SK-N-SH (cell line): ENCODE measurements at regions not wholly inside any gene's neighbourhood (a gene's known extent, or its start where the extent isn't known, plus 50 kb on each side); places are given as distances from the start of the nearest gene placed in this dataset.

Source experiments
- CTCF ChIA-PET: fragments of 300-600, 350-600 bp; formaldehyde crosslinking; extraction: SDS; loops from one replicate; lab custom pipeline; 2021; lab: Yijun Ruan, JAX
- POLR2A ChIA-PET: fragments of 350-600 bp; sonication (Branson Sonifier 250); formaldehyde crosslinking; extraction: SDS; loops from one replicate; lab custom pipeline; 2020; ENCODE audit warnings: antibody characterized with exemption, inconsistent platforms; lab: Yijun Ruan, JAX
- DNase-seq: peaks from one replicate; pipeline ENCODE4 v3.0.0; 2012
- H2AFZ ChIP-seq: fragments of 200-600 bp; sonication (generic); 2 replicates; pipeline ENCODE4 v1.8.1; 2016; ENCODE audit warnings: antibody characterized with exemption, mild to moderate bottlenecking, low read depth
- H3F3A ChIP-seq: fragments of 200-600 bp; sonication (generic); replicated peaks from 2 replicates; pipeline ENCODE3; 2016; ENCODE audit warnings: antibody characterized with exemption, mild to moderate bottlenecking; ENCODE audit not compliant: insufficient read depth
- H3K27ac ChIP-seq, 2 experiments: fragments of 200-500 bp in 1 of 2; fragments of 200-600 bp in 1 of 2; sonication (Bioruptor generic) in 1 of 2; sonication (generic), shearing (Covaris generic) in 1 of 2; 2 replicates each; pipeline versions ENCODE4 v1.5.1 to v1.6.1; 2014 to 2016; ENCODE audit warnings: low read depth in 2 of 2, inconsistent platforms in 1 of 2, low read length in 1 of 2, mild to moderate bottlenecking in 1 of 2, mixed read lengths in 1 of 2
- H3K27me3 ChIP-seq: fragments of 200-600 bp; sonication (generic), shearing (Covaris generic); 2 replicates; pipeline ENCODE4 v1.6.1; 2016; ENCODE audit warnings: mixed run types; ENCODE audit not compliant: insufficient read depth
- H3K36me3 ChIP-seq, 2 experiments: fragments of 200-500 bp in 1 of 2; fragments of 200-600 bp in 1 of 2; sonication (Bioruptor generic) in 1 of 2; sonication (generic) in 1 of 2; replicated peaks in 1 of 2; 2 replicates each; pipeline versions ENCODE3 to v1.5.1; 2014 to 2016; ENCODE audit warnings: low read length in 1 of 2, mild to moderate bottlenecking in 1 of 2; ENCODE audit not compliant: insufficient read depth in 2 of 2, control insufficient read depth in 1 of 2
- H3K4me1 ChIP-seq, 2 experiments: fragments of 200-500 bp in 1 of 2; fragments of 200-600 bp in 1 of 2; sonication (Bioruptor generic) in 1 of 2; sonication (generic), shearing (Covaris generic) in 1 of 2; 2 replicates each; pipeline versions ENCODE4 v1.5.1 to v1.6.1; 2014 to 2016; ENCODE audit warnings: low read depth in 1 of 2, low read length in 1 of 2, mixed run types in 1 of 2; ENCODE audit not compliant: insufficient read depth in 2 of 2, control insufficient read depth in 1 of 2
- H3K4me2 ChIP-seq: fragments of 200-600 bp; sonication (generic), shearing (Covaris generic); 2 replicates; pipeline ENCODE4 v1.6.1; 2017; ENCODE audit warnings: mixed run types
- H3K4me3 ChIP-seq, 2 experiments: fragments of 200-500 bp in 1 of 2; fragments of 200-600 bp in 1 of 2; sonication (Bioruptor generic) in 1 of 2; sonication (generic), shearing (Covaris generic) in 1 of 2; 2 replicates each; pipeline versions ENCODE4 v1.5.1 to v1.8.1; 2014 to 2016; ENCODE audit warnings: low read depth in 2 of 2, inconsistent platforms in 1 of 2, low read length in 1 of 2, mild to moderate bottlenecking in 1 of 2, mixed read lengths in 1 of 2, moderate library complexity in 1 of 2
- H3K79me2 ChIP-seq: fragments of 200-600 bp; sonication (generic); 2 replicates; pipeline ENCODE4 v1.8.1; 2017; ENCODE audit warnings: mild to moderate bottlenecking; ENCODE audit not compliant: insufficient read depth
- H3K9ac ChIP-seq: fragments of 200-600 bp; sonication (generic); 2 replicates; pipeline ENCODE4 v1.6.1; 2017; ENCODE audit warnings: mixed run types
- H3K9me2 ChIP-seq: fragments of 200-600 bp; sonication (generic); 2 replicates; pipeline ENCODE4 v1.6.1; 2017; ENCODE audit warnings: mixed run types
- H3K9me3 ChIP-seq: fragments of 200-600 bp; sonication (generic); 2 replicates; pipeline ENCODE4 v1.6.1; 2017; ENCODE audit warnings: mixed run types, mild to moderate bottlenecking, moderate library complexity
- H4K20me1 ChIP-seq: fragments of 200-600 bp; sonication (generic); 2 replicates; pipeline ENCODE4 v1.6.1; 2017; ENCODE audit warnings: mild to moderate bottlenecking, mixed run types; ENCODE audit not compliant: insufficient read depth
- EP300 ChIP-seq, 2 experiments: IDR thresholded peaks; 2 replicates each; pipeline versions ENCODE4 v1.4.0 to v1.6.1; 2012; ENCODE audit warnings: borderline replicate concordance in 1 of 2, low read depth in 1 of 2, low read length in 1 of 2
- FOXM1 ChIP-seq: IDR thresholded peaks from 2 replicates; pipeline ENCODE4 v1.4.0; 2012; ENCODE audit warnings: low read depth, mild to moderate bottlenecking
- GATA2 ChIP-seq: sonication (generic); formaldehyde crosslinking; IDR thresholded peaks from 2 replicates; pipeline ENCODE4 v1.5.0; 2020; ENCODE audit warnings: mild to moderate bottlenecking, missing genetic modification reagents
- POLR2AphosphoS5 ChIP-seq: IDR thresholded peaks from 2 replicates; pipeline ENCODE4 v1.6.1; 2012; ENCODE audit warnings: low read depth, low read length
- RFX5 ChIP-seq: IDR thresholded peaks from 2 replicates; pipeline ENCODE4 v1.6.1; 2012; ENCODE audit warnings: mild to moderate bottlenecking, improper control_type of control experiment, low read length
- TAF1 ChIP-seq: IDR thresholded peaks from 2 replicates; pipeline ENCODE4 v1.6.1; 2012; ENCODE audit warnings: low read depth, mild to moderate bottlenecking, low read length, moderate library complexity, borderline replicate concordance
- TCF12 ChIP-seq: IDR thresholded peaks from 2 replicates; pipeline ENCODE4 v1.4.0; 2012
- TEAD4 ChIP-seq: IDR thresholded peaks from 2 replicates; pipeline ENCODE4 v1.4.0; 2012; ENCODE audit warnings: mild to moderate bottlenecking, borderline replicate concordance; ENCODE audit not compliant: insufficient read depth
- USF2 ChIP-seq: fragments of 150-350 bp; IDR thresholded peaks from 2 replicates; pipeline ENCODE4 v1.6.1; 2017; ENCODE audit warnings: antibody characterized with exemption, low read length, low read depth, borderline replicate concordance
- WGBS: methylation state at CpG from one replicate; pipeline ENCODE4 v1.1.6; 2017; ENCODE audit warnings: low lambda C conversion rate; 5-methylcytosine and 5-hydroxymethylcytosine counted together
- TF ChIP-seq, protein P1 (sequence below): IDR thresholded peaks from 2 replicates; pipeline ENCODE4 v1.4.0; 2012; ENCODE audit warnings: low read depth, borderline replicate concordance
- TF ChIP-seq, protein P2 (sequence below): fragments of 200-600 bp; sonication (generic); IDR thresholded peaks from 2 replicates; pipeline ENCODE4 v1.6.1; 2017; ENCODE audit warnings: antibody characterized with exemption, mild to moderate bottlenecking, moderate library complexity
- TF ChIP-seq, protein P3 (sequence below): IDR thresholded peaks from 2 replicates; pipeline ENCODE4 v1.4.0; 2012; ENCODE audit warnings: low read depth
- TF ChIP-seq, protein P4 (sequence below): IDR thresholded peaks from 2 replicates; pipeline ENCODE4 v1.4.0; 2012; ENCODE audit warnings: low read depth, borderline replicate concordance

- H3K9ac ChIP-seq = no peak overlapping the region
- 0 out of 2 replicates have a peak, but pooled peaks cover 2% of the 10 kb centered on the region for H3K9me3 ChIP-seq
- POLR2A ChIA-PET = no interaction called here
- peaks cover 0 to 7% of the 10 kb centered on the region in 2 experiments; a peak in 2 of 4 replicates for H3K4me1 ChIP-seq
- no peak for DNase-seq
- H3K27me3 ChIP-seq = no peaks in the 10 kb centered on the region
- no peaks in the 10 kb centered on the region for H3F3A ChIP-seq
- H2AFZ ChIP-seq = no peak overlapping the region
- no peak overlapping the region for H3K4me3 ChIP-seq
- no peak overlapping the region for H3K27ac ChIP-seq
- TF ChIP-seq USF2 (no peak), TAF1 (no peak), RFX5 (no peak), TEAD4 (no peak), GATA2 (CRISPR knock-in tag) (no peak), POLR2AphosphoS5 (no peak), EP300 (IDR thresholded peaks at IDR 0.05; ENCODE audit: borderline replicate concordance in 1 of 2, low read depth in 1 of 2, low read length in 1 of 2) (no peak), FOXM1 (no peak), TCF12 (no peak)
- TF ChIP-seq, protein P1, sequence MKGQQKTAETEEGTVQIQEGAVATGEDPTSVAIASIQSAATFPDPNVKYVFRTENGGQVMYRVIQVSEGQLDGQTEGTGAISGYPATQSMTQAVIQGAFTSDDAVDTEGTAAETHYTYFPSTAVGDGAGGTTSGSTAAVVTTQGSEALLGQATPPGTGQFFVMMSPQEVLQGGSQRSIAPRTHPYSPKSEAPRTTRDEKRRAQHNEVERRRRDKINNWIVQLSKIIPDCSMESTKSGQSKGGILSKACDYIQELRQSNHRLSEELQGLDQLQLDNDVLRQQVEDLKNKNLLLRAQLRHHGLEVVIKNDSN = no peak
- TF ChIP-seq, protein P2, sequence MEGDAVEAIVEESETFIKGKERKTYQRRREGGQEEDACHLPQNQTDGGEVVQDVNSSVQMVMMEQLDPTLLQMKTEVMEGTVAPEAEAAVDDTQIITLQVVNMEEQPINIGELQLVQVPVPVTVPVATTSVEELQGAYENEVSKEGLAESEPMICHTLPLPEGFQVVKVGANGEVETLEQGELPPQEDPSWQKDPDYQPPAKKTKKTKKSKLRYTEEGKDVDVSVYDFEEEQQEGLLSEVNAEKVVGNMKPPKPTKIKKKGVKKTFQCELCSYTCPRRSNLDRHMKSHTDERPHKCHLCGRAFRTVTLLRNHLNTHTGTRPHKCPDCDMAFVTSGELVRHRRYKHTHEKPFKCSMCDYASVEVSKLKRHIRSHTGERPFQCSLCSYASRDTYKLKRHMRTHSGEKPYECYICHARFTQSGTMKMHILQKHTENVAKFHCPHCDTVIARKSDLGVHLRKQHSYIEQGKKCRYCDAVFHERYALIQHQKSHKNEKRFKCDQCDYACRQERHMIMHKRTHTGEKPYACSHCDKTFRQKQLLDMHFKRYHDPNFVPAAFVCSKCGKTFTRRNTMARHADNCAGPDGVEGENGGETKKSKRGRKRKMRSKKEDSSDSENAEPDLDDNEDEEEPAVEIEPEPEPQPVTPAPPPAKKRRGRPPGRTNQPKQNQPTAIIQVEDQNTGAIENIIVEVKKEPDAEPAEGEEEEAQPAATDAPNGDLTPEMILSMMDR = no peak
- TF ChIP-seq, protein P3, sequence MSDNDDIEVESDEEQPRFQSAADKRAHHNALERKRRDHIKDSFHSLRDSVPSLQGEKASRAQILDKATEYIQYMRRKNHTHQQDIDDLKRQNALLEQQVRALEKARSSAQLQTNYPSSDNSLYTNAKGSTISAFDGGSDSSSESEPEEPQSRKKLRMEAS = no peak
- TF ChIP-seq, protein P4, sequence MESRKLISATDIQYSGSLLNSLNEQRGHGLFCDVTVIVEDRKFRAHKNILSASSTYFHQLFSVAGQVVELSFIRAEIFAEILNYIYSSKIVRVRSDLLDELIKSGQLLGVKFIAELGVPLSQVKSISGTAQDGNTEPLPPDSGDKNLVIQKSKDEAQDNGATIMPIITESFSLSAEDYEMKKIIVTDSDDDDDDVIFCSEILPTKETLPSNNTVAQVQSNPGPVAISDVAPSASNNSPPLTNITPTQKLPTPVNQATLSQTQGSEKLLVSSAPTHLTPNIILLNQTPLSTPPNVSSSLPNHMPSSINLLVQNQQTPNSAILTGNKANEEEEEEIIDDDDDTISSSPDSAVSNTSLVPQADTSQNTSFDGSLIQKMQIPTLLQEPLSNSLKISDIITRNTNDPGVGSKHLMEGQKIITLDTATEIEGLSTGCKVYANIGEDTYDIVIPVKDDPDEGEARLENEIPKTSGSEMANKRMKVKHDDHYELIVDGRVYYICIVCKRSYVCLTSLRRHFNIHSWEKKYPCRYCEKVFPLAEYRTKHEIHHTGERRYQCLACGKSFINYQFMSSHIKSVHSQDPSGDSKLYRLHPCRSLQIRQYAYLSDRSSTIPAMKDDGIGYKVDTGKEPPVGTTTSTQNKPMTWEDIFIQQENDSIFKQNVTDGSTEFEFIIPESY = no peak
- no peaks in the 10 kb centered on the region for H3K9me2 ChIP-seq
- H3K36me3 ChIP-seq = no peaks in the 10 kb centered on the region
- H3K4me2 ChIP-seq = no peak overlapping the region
- no peaks in the 10 kb centered on the region for H4K20me1 ChIP-seq
- WGBS = 17% methylated on average over 5 of the region's 5 CpGs
- H3K79me2 ChIP-seq = no peaks in the 10 kb centered on the region
- CTCF ChIA-PET = interaction anchor here (1.0 kb wide), 2 partner anchors 72 to 174 kb away, joined by 3 read pairs; no protein-coding TSS in a partner anchor
Measured at GRCh38 chr7:67553378-67553777, 556.7 kb downstream of the TYW1 start.
